H7 (cell line): ENCODE measurements at regions not wholly inside any gene's neighbourhood (a gene's known extent, or its start where the extent isn't known, plus 50 kb on each side); places are given as distances from the start of the nearest gene placed in this dataset.

Source experiments
- DNase-seq: peaks from one replicate; pipeline ENCODE4 v3.0.0; 2012
- H3K27me3 ChIP-seq: 2 replicates; pipeline ENCODE4 v1.6.0; 2011; ENCODE audit warnings: mild to moderate bottlenecking, low read length; ENCODE audit not compliant: control insufficient read depth, insufficient read depth
- H3K36me3 ChIP-seq: replicated peaks from 2 replicates; pipeline ENCODE4 v1.5.1; 2011; ENCODE audit warnings: low read length; ENCODE audit not compliant: control insufficient read depth, insufficient read depth
- H3K4me3 ChIP-seq: 2 replicates; pipeline ENCODE4 v1.5.1; 2011; ENCODE audit warnings: low read depth, mild to moderate bottlenecking, control low read depth, low read length, moderate library complexity; ENCODE audit not compliant: insufficient read depth

DNA sequence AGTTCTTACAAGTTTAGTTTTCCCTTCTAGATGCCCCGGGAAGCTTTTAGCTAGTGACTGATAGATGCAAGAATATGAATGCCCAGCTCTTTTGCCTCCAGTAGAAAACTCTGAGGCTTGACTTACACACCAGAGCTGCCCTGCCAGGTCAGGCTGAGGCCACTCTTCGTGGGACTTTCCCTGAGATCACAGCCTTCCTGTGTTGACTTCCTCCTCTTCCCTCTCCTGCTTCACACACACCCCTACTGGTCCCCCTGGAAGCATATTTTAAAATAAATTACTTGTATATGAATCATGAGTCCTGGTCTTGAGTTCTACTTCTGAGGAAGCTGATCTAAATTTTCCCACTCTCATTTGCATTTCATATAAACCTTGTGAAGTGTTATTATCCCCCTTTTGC lies 413.7 kb downstream of the PDCD6IP start:
- Histone ChIP-seq H3K27me3 (no peaks in the 10 kb centered on the region), H3K4me3 (no peak overlapping the region), H3K36me3 (no peaks in the 10 kb centered on the region)
- DNase-seq, result no peak

- Histone ChIP-seq H3K4me3 (no peak overlapping the region), H3K27me3 (no peaks in the 10 kb centered on the region), H3K36me3 (no peaks in the 10 kb centered on the region)
- DNase-seq, result no peak
Observed at GRCh38 chr3:34212656-34213055, 414.2 kb downstream of the PDCD6IP start.

GRCh38 chr3:34213478-34213877 lies 415.0 kb downstream of the PDCD6IP start:
- DNase-seq, result peak; percentile 4
- no peak overlapping the region for H3K4me3 ChIP-seq

GRCh38 chr3:34216711-34217335 lies 418.4 kb downstream of the PDCD6IP start:
- Histone ChIP-seq H3K36me3 (no peaks in the 10 kb centered on the region), H3K4me3 (no peak overlapping the region), H3K27me3 (no peaks in the 10 kb centered on the region)
- no peak for DNase-seq

More at GRCh38 chr3:34213478-34213877, 415.0 kb downstream of the PDCD6IP start:
- Histone ChIP-seq H3K36me3 (no peaks in the 10 kb centered on the region), H3K27me3 (no peaks in the 10 kb centered on the region)

DNA sequence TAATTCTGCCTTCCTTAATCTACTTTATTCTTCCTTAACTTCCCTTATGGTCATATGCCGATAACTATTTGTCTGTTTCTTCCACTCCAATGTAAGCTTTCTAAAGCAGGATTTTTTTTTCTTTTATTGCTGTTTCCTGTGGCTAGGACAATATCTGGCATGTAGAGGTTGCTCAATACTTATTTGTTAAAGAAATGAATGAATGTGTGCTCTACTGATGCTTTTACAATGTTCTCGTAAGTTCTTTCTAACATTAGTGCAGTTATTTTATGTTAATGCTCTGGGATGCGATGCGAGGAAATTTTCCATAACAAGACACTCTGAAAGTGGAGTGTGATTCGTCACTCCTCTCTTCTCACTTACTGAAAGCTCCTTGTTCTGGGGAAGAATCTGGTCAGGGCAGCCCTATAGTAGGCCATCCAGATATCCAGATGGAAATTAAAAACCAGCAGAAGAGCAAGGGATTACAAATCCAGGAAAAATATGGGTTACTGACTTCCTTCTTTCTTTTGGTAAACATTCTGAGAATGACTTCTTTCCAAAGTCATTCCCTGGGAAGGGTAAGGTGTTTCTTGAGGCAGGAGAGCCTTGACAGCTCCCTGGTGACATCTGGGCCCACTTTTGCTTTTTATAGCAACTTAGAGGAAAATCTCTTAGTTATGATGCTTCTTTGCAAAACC lies 420.4 kb downstream of the PDCD6IP start:
- H3K36me3 ChIP-seq, result no peaks in the 10 kb centered on the region
- no peaks in the 10 kb centered on the region for H3K27me3 ChIP-seq
- H3K4me3 ChIP-seq, result no peak overlapping the region
- no peak for DNase-seq

GRCh38 chr3:34219556-34219955 lies 421.1 kb downstream of the PDCD6IP start:
- DNase-seq, result no peak
- no peak overlapping the region for H3K4me3 ChIP-seq
- no peaks in the 10 kb centered on the region for H3K27me3 ChIP-seq
- no peaks in the 10 kb centered on the region for H3K36me3 ChIP-seq

- no peak for DNase-seq
Observed at GRCh38 chr3:34225821-34226366, 427.5 kb downstream of the PDCD6IP start.

DNA sequence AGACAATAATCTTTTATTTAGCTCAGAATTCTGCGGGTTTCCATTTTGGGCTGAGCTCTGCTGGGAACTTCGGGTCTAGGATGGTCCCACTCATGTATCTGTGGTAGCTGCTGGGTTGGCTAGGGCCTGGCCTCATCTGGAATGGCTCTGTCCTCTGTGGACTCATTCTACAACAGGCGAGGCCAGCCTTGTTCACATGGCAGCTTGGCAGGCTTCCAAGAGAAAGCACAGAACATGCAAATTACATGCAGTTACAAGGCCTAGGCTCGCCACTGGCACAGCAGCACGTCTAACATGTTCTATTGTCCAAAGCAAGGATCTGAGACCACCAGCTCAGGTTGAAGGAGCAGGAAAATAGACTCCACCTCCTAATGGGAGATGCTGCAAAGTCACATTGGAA lies 431.4 kb downstream of the PDCD6IP start:
- Histone ChIP-seq H3K36me3 (no peaks in the 10 kb centered on the region), H3K4me3 (no peak overlapping the region), H3K27me3 (no peaks in the 10 kb centered on the region)
- DNase-seq, result no peak

More at GRCh38 chr3:34225821-34226366, 427.5 kb downstream of the PDCD6IP start:
- Histone ChIP-seq H3K4me3 (no peak overlapping the region), H3K27me3 (no peaks in the 10 kb centered on the region), H3K36me3 (no peaks in the 10 kb centered on the region)

- Histone ChIP-seq H3K27me3 (no peaks in the 10 kb centered on the region), H3K4me3 (no peak overlapping the region), H3K36me3 (no peaks in the 10 kb centered on the region)
- DNase-seq, result no peak
Observed at GRCh38 chr3:34235096-34235495, 436.7 kb downstream of the PDCD6IP start.

GRCh38 chr3:34237946-34238345 lies 439.5 kb downstream of the PDCD6IP start:
- H3K36me3 ChIP-seq, result no peaks in the 10 kb centered on the region
- H3K4me3 ChIP-seq, result no peak overlapping the region
- H3K27me3 ChIP-seq, result no peaks in the 10 kb centered on the region
- no peak for DNase-seq

DNA sequence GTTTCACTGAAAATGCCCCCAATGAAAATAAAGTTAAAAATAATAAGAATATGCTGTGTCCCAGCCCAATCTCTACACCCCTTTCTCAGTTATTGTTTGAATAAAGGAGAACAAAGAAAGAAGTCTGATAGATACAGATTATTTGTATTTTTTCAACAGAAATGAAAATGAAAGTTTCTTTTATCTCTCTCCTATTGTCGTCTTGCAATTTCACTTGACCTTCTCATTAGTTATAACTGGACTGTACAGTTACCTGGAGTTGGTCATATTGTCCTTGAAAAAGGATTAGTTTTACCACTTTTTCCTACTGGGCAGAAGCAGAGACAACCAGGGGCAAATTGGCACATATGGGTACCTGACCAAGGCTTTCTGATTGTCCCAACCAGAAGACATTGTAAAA lies 440.0 kb downstream of the PDCD6IP start:
- Histone ChIP-seq H3K27me3 (no peaks in the 10 kb centered on the region), H3K4me3 (no peak overlapping the region), H3K36me3 (no peaks in the 10 kb centered on the region)
- no peak for DNase-seq

- Histone ChIP-seq H3K4me3 (no peak overlapping the region), H3K27me3 (no peaks in the 10 kb centered on the region), H3K36me3 (no peaks in the 10 kb centered on the region)
- DNase-seq, result no peak
Observed at GRCh38 chr3:34239287-34239686, 440.9 kb downstream of the PDCD6IP start.

DNA sequence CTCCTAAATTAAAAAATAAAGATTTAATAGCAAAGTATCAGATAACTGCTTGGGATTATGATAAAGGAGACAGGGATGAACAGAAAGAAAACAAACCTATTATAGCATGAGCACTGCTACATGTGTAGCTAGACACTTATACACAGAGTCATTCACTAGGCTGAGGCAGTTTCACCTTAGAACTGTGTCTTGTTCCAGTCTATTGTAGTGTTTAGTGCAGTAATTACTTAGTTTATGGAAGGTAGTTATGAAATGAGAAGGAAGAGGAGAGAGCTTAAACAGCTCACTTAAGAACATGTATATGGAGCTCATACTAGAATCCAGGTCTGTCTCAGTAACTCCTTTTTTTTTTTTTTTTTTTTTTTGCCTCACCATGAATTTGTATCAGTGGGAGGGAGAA lies 441.4 kb downstream of the PDCD6IP start:
- DNase-seq, result no peak
- Histone ChIP-seq H3K36me3 (no peaks in the 10 kb centered on the region), H3K4me3 (no peak overlapping the region), H3K27me3 (no peaks in the 10 kb centered on the region)

- no peak for DNase-seq
- Histone ChIP-seq H3K27me3 (no peaks in the 10 kb centered on the region), H3K4me3 (no peak overlapping the region), H3K36me3 (no peaks in the 10 kb centered on the region)
Observed at GRCh38 chr3:34247401-34247800, 449.0 kb downstream of the PDCD6IP start.

GRCh38 chr3:34248352-34248751 lies 449.9 kb downstream of the PDCD6IP start:
- Histone ChIP-seq H3K4me3 (no peak overlapping the region), H3K27me3 (no peaks in the 10 kb centered on the region), H3K36me3 (no peaks in the 10 kb centered on the region)
- DNase-seq, result no peak
